ENCODE measurements at regions not wholly inside any gene's neighbourhood (a gene's known extent, or its start where the extent isn't known, plus 50 kb on each side); places are given as distances from the start of the nearest gene placed in this dataset.
A peak's percentile ranks its signal among the peaks of the same experiment; 100 is the strongest.

DNA sequence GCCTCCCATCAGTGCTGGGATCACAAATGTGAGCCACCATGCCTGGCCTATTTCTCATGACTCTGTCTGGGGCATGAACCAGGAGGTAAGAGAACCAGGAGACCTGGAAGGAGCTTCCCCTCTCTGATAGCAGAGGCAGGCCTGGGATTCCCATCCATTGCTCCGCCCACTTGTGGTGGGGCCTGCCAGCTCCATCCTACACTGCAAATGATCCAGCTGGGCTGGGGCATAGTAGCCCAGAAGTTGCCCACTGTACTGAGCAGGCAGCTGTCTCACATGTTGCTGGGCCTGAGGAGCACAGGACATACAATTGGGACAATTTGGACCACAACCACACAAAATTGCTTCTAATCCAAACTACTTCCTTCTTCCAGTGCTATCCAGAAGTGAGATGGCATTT is 91.0 kb downstream of the MARCHF4 start:
- WGBS (ENCODE audit: extremely low coverage, insufficient read length, low lambda C conversion rate), result no CpG with 5 or more reads among the region's 1 CpG
- TF ChIP-seq, protein P1, sequence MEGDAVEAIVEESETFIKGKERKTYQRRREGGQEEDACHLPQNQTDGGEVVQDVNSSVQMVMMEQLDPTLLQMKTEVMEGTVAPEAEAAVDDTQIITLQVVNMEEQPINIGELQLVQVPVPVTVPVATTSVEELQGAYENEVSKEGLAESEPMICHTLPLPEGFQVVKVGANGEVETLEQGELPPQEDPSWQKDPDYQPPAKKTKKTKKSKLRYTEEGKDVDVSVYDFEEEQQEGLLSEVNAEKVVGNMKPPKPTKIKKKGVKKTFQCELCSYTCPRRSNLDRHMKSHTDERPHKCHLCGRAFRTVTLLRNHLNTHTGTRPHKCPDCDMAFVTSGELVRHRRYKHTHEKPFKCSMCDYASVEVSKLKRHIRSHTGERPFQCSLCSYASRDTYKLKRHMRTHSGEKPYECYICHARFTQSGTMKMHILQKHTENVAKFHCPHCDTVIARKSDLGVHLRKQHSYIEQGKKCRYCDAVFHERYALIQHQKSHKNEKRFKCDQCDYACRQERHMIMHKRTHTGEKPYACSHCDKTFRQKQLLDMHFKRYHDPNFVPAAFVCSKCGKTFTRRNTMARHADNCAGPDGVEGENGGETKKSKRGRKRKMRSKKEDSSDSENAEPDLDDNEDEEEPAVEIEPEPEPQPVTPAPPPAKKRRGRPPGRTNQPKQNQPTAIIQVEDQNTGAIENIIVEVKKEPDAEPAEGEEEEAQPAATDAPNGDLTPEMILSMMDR (conservative IDR thresholded peaks at IDR 0.05), result no peak
- Histone ChIP-seq H2BK120ac (ENCODE audit: low read depth, low read length, poor library complexity, severe bottlenecking) (no peak overlapping the region), H4K91ac (ENCODE audit: insufficient read length, low read depth, low read length) (no peak overlapping the region), H2BK20ac (ENCODE audit: low read depth, low read length, poor library complexity, severe bottlenecking) (no peak overlapping the region), H3K27me3 (ENCODE audit: insufficient read depth, low read length) (no peaks in the 10 kb centered on the region), H2AFZ (ENCODE audit: low read length) (no peak overlapping the region), H2AK5ac (ENCODE audit: insufficient read length, low read length) (no peak overlapping the region), H3K23me2 (ENCODE audit: insufficient read length, low read depth, low read length, poor library complexity, severe bottlenecking) (no peaks in the 10 kb centered on the region), H3K23ac (ENCODE audit: insufficient read length, low read depth, low read length) (no peak overlapping the region), H3K14ac (ENCODE audit: insufficient read depth, low read length) (no peak overlapping the region), H2BK5ac (ENCODE audit: insufficient read length, low read length) (no peak overlapping the region), H3K56ac (ENCODE audit: insufficient read length, low read depth, low read length) (no peak overlapping the region), H3T11ph (ENCODE audit: low read length) (no peak overlapping the region), H3K79me2 (ENCODE audit: insufficient read depth, low read length) (no peaks in the 10 kb centered on the region), H3K18ac (ENCODE audit: insufficient read length, low read depth, low read length) (no peak overlapping the region), H3K79me1 (ENCODE audit: insufficient read depth, low read depth, low read length, poor library complexity, severe bottlenecking) (no peaks in the 10 kb centered on the region), H3K9ac (ENCODE audit: extremely low read depth, insufficient read length, low read length) (no peak overlapping the region), H3K4me2 (ENCODE audit: insufficient read depth, insufficient read length, low read length) (no peak overlapping the region), H3K4me1 (ENCODE audit: insufficient read depth, low read length) (peaks cover 9% of the 10 kb centered on the region; the same call in 1 of the 2 replicates), H4K5ac (ENCODE audit: insufficient read length, low read depth, low read length) (no peak overlapping the region), H2BK12ac (ENCODE audit: insufficient read length, low read depth, low read length) (no peak overlapping the region), H4K20me1 (ENCODE audit: control insufficient read depth, insufficient read depth, insufficient read length) (no peaks in the 10 kb centered on the region), H2BK15ac (ENCODE audit: low read depth, low read length) (no peak overlapping the region), H3K4ac (ENCODE audit: low read depth, low read length) (no peak overlapping the region), H4K8ac (replicated peaks; ENCODE audit: insufficient read length, low read depth, low read length) (no peak overlapping the region), H3K9me3 (ENCODE audit: control insufficient read depth, low read depth, low read length) (no peaks in the 10 kb centered on the region), H3K27ac (ENCODE audit: insufficient read length, low read depth, low read length) (no peak overlapping the region)
- Mint-ChIP-seq H3K4me1 (peaks cover 36 to 49% of the 10 kb centered on the region in 2 experiments), H3K9me3 (no peaks in the 10 kb centered on the region), H3K27me3 (ENCODE audit: low read depth) (peaks cover 10% of the 10 kb centered on the region), H3K4me3 (no peak overlapping the region), H3K36me3 (ENCODE audit: insufficient read depth in 1 of 3, low read depth in 3 of 3) (no peaks in the 10 kb centered on the region), H3K27ac (0 out of 7 replicates have a peak overlapping the region, but pooled peaks of 1 of the 3 experiments have one; percentile 58)
- peak; percentile 41 for DNase-seq
